Prostate gland (tissue), 2 donors: ENCODE measurements at regions not wholly inside any gene's neighbourhood (a gene's known extent, or its start where the extent isn't known, plus 50 kb on each side); places are given as distances from the start of the nearest gene placed in this dataset.

Source experiments
- POLR2A ChIP-seq: fragments of 450-650 bp; IDR thresholded peaks from one replicate; pipeline ENCODE4 v1.6.1; 2016; ENCODE audit warnings: antibody characterized with exemption, mild to moderate bottlenecking
- POLR2AphosphoS5 ChIP-seq: sonication (generic); formaldehyde crosslinking; IDR thresholded peaks from one replicate; pipeline ENCODE4 v1.6.1; 2017; ENCODE audit warnings: antibody characterized with exemption
- TF ChIP-seq, protein P1 (sequence below), 4 experiments: fragments of 200-600 bp in 2 of 4; fragments of 450-650 bp in 2 of 4; sonication (generic) in 2 of 4; IDR thresholded peaks; 1 replicate in 3 of 4; 2 replicates in 1 of 4; pipeline ENCODE4 v1.5.1; 2016 to 2019; ENCODE audit warnings: antibody characterized with exemption in 4 of 4, mild to moderate bottlenecking in 2 of 4, moderate library complexity in 2 of 4

DNA sequence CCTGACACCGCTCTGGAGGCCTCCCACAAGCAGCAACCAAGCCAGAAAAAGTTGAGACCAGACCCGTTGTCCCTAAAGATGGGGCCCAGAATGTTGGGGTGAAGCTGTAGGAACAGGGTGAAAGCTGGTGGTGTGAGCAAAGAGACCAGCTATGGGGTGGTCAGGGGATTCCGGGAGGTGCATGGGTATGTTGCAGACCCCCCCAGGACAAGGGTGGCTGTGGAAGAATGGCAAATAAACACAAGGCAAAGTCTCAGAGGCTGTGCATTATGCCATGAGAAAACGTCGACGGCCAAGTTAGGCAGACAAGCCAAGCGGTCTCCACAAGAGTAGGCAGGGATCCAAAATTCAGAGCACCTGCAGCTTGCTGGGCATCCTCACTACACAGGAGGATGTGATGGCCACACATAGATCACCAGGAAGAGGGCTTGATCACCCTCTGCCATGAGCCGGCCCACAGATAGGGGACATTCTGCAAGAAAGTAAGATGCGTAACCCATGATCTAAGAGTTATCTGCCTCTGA, 58.8 kb upstream of the KCNA1 start:
- TF ChIP-seq POLR2A, result no peak
- TF ChIP-seq, protein P1, sequence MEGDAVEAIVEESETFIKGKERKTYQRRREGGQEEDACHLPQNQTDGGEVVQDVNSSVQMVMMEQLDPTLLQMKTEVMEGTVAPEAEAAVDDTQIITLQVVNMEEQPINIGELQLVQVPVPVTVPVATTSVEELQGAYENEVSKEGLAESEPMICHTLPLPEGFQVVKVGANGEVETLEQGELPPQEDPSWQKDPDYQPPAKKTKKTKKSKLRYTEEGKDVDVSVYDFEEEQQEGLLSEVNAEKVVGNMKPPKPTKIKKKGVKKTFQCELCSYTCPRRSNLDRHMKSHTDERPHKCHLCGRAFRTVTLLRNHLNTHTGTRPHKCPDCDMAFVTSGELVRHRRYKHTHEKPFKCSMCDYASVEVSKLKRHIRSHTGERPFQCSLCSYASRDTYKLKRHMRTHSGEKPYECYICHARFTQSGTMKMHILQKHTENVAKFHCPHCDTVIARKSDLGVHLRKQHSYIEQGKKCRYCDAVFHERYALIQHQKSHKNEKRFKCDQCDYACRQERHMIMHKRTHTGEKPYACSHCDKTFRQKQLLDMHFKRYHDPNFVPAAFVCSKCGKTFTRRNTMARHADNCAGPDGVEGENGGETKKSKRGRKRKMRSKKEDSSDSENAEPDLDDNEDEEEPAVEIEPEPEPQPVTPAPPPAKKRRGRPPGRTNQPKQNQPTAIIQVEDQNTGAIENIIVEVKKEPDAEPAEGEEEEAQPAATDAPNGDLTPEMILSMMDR (IDR thresholded peaks at IDR 0.05), result no peak
- no peak for TF ChIP-seq POLR2AphosphoS5
